Psoas muscle (tissue), 7 donors: ENCODE measurements at regions not wholly inside any gene's neighbourhood (a gene's known extent, or its start where the extent isn't known, plus 50 kb on each side); places are given as distances from the start of the nearest gene placed in this dataset.

Source experiments
- ATAC-seq, 4 donors: fragments of 200-7000 bp; cut with Tn5 transposase; one replicate each; pipeline ENCODE4 v1.9.1; 2020; ENCODE audit warnings: moderate library complexity in 3 of 4, mild to moderate bottlenecking in 2 of 4
- DNase-seq, 2 donors: peaks; one replicate each; pipeline ENCODE4 v3.0.0-alpha.2; 2020
- H3K27ac ChIP-seq: fragments of 200-600 bp; one replicate; pipeline ENCODE4 v1.8.0; 2022
- H3K27me3 ChIP-seq, 3 donors: fragments of 200-600 bp in 1 of 3; one replicate each; pipeline versions ENCODE4 v1.6.1 to v1.8.0; 2013 to 2022; ENCODE audit warnings: low read length in 2 of 3, mild to moderate bottlenecking in 2 of 3, moderate library complexity in 1 of 3; ENCODE audit not compliant: insufficient read depth in 3 of 3
- H3K36me3 ChIP-seq, 2 donors: fragments of 200-600 bp in 1 of 2; one replicate each; pipeline versions ENCODE4 v1.6.1 to v1.8.0; 2013 to 2022; ENCODE audit warnings: low read depth in 1 of 2, mild to moderate bottlenecking in 1 of 2, moderate library complexity in 1 of 2; ENCODE audit not compliant: insufficient read depth in 1 of 2
- H3K4me1 ChIP-seq: fragments of 200-600 bp; one replicate; pipeline ENCODE4 v1.8.0; 2022
- H3K4me3 ChIP-seq: fragments of 200-600 bp; one replicate; pipeline ENCODE4 v1.8.0; 2022; ENCODE audit warnings: mild to moderate bottlenecking
- H3K9me3 ChIP-seq: fragments of 200-600 bp; one replicate; pipeline ENCODE4 v1.8.0; 2022
- WGBS, 3 donors: extraction: QIAGEN DNeasy Blood & Tissue Kit; methylation state at CpG; one replicate each; pipeline versions ENCODE4 v1.1.6 to v1.1.7; 2013; 5-methylcytosine and 5-hydroxymethylcytosine counted together
- intact Hi-C, 2 donors: fragments of 100-400 bp; cut with DNase I; formaldehyde crosslinking; loops; one replicate each; pipeline versions ENCODE4 v1.11.0 to v1.14.2; 2022
- TF ChIP-seq, protein P1 (sequence below): fragments of 200-600 bp; IDR thresholded peaks from one replicate; pipeline ENCODE4 v1.8.0; 2022; ENCODE audit warnings: antibody characterized with exemption
- donor health status: healthy with polysubstance abuse.
- donor health status: DM: no; HTN: no; CAD: no; lungs with moderate emphysema.
- donor health status: Bipolar disorder and iron deficiency.
- donor health status: healthy.
- donor health status: DM: yes; HTN: yes; CAD: no.
- donor health status: DM: no; HTN: no; CAD: no.
- donor health status: DM: yes; HTN: yes; CAD: no.

DNA sequence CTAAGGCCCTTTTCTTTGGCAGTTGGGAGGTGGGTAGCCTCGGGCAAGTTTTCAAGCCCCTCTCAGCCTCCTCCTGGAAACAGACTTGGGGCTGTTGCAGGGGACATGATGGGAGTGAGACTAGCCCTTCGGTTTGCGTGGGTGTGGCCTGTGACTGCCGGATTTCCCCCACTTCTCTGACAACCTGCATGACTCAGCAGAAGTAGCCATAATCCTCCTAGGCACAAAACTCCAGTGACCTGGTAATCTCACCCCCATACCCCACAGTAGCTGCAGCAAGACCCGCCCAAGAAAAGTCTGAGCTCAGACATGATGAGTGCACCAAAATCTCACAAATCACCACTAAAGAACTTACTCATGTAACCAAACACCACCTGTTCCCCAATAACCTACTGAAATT lies 433.7 kb upstream of the AMOT start:
- no peak overlapping the region for H3K4me3 ChIP-seq
- 52 to 76% (median 70%) methylated on average over 5 of the region's 5 CpGs for WGBS, 3 donors
- H3K4me1 ChIP-seq: no peaks in the 10 kb centered on the region
- intact Hi-C loops: no loop called here
- no peak overlapping the region for H3K27ac ChIP-seq
- no peaks in the 10 kb centered on the region for H3K27me3 ChIP-seq
- DNase-seq (no peak), ATAC-seq (no peak)
- TF ChIP-seq, protein P1, sequence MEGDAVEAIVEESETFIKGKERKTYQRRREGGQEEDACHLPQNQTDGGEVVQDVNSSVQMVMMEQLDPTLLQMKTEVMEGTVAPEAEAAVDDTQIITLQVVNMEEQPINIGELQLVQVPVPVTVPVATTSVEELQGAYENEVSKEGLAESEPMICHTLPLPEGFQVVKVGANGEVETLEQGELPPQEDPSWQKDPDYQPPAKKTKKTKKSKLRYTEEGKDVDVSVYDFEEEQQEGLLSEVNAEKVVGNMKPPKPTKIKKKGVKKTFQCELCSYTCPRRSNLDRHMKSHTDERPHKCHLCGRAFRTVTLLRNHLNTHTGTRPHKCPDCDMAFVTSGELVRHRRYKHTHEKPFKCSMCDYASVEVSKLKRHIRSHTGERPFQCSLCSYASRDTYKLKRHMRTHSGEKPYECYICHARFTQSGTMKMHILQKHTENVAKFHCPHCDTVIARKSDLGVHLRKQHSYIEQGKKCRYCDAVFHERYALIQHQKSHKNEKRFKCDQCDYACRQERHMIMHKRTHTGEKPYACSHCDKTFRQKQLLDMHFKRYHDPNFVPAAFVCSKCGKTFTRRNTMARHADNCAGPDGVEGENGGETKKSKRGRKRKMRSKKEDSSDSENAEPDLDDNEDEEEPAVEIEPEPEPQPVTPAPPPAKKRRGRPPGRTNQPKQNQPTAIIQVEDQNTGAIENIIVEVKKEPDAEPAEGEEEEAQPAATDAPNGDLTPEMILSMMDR: no peak
- no peaks in the 10 kb centered on the region for H3K9me3 ChIP-seq
- H3K36me3 ChIP-seq: no peaks in the 10 kb centered on the region

- Histone ChIP-seq H3K4me1 (no peaks in the 10 kb centered on the region), H3K9me3 (no peaks in the 10 kb centered on the region), H3K36me3 (no peaks in the 10 kb centered on the region), H3K4me3 (no peak overlapping the region), H3K27ac (no peak overlapping the region), H3K27me3 (no peaks in the 10 kb centered on the region)
- ATAC-seq (no peak), DNase-seq (no peak)
- TF ChIP-seq, protein P1: no peak
- intact Hi-C loops: no loop called here
These were observed 428.6 kb upstream of the AMOT start for GRCh38 chrX:113269203-113269602.

DNA sequence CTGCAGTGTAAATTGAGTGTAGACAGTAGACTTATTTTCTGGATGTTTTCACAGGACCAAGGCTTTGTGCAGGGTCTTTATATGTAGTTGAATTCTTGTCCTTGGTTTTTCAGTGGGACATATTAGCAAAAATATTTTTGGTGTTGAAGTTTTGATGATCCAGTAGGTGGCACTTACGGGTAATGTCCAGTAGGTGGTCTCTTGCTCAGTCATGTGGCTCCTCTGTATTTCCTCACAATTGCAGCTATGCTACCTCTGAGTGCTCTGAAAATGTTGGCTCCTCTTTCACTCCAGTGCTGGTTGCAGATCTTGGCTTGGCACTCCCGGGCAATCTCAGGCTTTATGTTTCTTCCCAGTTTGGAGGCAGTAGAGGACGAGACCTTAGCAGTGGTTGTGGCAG lies 419.8 kb upstream of the AMOT start:
- no peaks in the 10 kb centered on the region for H3K4me1 ChIP-seq
- no peak overlapping the region for H3K4me3 ChIP-seq
- no peak overlapping the region for H3K27ac ChIP-seq
- intact Hi-C loops: no loop called here
- no peak for DNase-seq
- no peak for ATAC-seq
- H3K27me3 ChIP-seq: peaks cover 0 to 5% (median 0%) of the 10 kb centered on the region in 3 donors
- no peaks in the 10 kb centered on the region for H3K36me3 ChIP-seq
- TF ChIP-seq, protein P1: no peak
- H3K9me3 ChIP-seq: no peaks in the 10 kb centered on the region
- 48 to 83% (median 80%) methylated on average over 3 of the region's 3 CpGs for WGBS, 3 donors

DNA sequence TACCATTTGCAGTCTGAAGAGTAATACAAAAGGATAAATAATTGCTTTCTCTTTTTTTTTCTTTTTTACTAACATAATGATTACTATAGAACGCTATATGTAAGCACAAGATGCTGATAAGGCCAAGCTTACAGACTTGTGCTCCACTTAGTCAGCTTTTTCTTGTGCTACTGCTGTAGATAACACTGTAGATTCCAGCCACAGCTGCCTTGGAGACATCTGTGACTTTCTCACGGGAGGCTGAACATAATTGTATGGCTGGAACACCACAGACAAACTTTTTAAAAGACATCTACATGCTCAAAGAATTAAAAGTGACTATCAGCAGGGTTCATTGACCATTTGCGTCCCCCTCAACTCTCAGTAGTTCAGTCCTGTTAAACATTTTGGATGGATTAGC lies 381.7 kb upstream of the AMOT start:
- intact Hi-C loops: no loop called here
- no peaks in the 10 kb centered on the region for H3K36me3 ChIP-seq
- peaks cover 0 to 6% (median 0%) of the 10 kb centered on the region in 3 donors for H3K27me3 ChIP-seq
- TF ChIP-seq, protein P1: no peak
- H3K4me3 ChIP-seq: no peak overlapping the region
- H3K27ac ChIP-seq: no peak overlapping the region
- H3K4me1 ChIP-seq: no peaks in the 10 kb centered on the region
- ATAC-seq (no peak), DNase-seq (no peak)
- H3K9me3 ChIP-seq: no peaks in the 10 kb centered on the region
- WGBS, 3 donors: 52 to 72% (median 64%) methylated on average over 3 of the region's 3 CpGs

GRCh38 chrX:113212052-113212451 lies 371.4 kb upstream of the AMOT start:
- WGBS, 3 donors: 85 to 93% (median 93%) methylated on average over 9 of the region's 9 CpGs
- Histone ChIP-seq H3K27me3 (peaks cover 0 to 9% (median 0%) of the 10 kb centered on the region in 3 donors), H3K4me3 (no peak overlapping the region), H3K27ac (no peak overlapping the region), H3K4me1 (no peaks in the 10 kb centered on the region), H3K36me3 (no peaks in the 10 kb centered on the region), H3K9me3 (no peaks in the 10 kb centered on the region)
- intact Hi-C loops: no loop called here
- TF ChIP-seq, protein P1: no peak
- DNase-seq (no peak), ATAC-seq (no peak)
